ENCODE measurements at regions not wholly inside any gene's neighbourhood (a gene's known extent, or its start where the extent isn't known, plus 50 kb on each side); places are given as distances from the start of the nearest gene placed in this dataset.
"Not testable (repeated sequence)": the region's sequence is repeated elsewhere in the genome, so short reads cannot be mapped to it uniquely, and the experiment has no call there.

DNA sequence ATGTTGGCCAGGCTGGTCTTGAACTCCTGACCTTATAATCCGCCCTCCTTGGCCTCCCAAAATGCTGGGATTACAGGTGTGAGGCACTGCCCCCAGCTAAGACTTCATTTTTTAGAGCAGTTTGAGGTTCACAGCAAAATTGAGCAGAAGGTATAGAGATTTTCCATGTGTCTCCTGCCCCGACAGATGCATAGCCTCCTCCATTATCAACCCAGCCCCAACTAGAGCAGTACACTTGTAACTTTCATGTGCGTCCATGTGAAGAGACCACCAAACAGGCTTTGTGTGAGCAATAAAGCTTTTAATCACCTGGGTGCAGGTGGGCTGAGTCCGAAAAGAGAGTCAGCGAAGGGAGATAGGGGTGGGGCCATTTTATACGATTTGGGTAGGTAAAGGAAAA is 179.1 kb downstream of the CD83 start:
- DNase-seq, result not testable (repeated sequence)

DNA sequence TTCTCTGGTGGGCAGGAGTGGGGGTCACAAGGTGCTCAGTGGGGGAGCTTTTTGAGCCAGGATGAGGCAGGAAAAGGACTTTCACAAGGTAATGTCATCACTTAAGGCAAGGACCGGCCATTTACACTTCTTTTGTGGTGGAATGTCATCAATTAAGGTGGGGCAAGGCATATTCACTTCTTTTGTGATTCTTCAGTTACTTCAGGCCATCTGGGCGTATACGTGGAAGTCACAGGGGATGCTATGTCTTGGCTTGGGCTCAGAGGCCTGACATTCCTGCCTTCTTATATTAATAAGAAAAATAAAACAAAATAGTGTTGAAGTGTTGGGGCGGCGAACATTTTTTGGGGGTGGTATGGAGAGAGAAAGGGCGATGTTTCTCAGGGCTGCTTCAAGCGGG is 179.5 kb downstream of the CD83 start:
- DNase-seq, result not testable (repeated sequence)

DNA sequence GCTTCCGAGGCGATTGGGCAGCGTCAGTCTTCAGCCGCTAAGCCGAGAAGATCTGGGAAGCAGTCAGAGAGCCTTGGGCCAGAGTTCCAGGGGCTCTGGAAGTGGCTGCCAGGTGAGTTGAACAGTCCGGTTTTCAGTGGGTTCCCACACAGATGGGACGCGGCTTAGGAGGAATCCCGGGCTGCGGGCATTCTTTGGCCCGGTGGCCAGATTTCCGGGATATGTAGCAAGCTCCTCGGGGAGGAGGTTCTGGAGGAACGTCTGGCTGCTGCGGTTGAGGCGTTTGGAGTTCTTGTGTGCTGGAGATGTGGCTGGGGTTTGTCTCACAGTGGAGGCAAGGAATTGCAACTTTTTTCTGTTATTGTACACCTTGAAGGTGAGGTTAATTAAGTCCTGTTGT is 182.6 kb downstream of the CD83 start:
- not testable (repeated sequence) for DNase-seq

DNA sequence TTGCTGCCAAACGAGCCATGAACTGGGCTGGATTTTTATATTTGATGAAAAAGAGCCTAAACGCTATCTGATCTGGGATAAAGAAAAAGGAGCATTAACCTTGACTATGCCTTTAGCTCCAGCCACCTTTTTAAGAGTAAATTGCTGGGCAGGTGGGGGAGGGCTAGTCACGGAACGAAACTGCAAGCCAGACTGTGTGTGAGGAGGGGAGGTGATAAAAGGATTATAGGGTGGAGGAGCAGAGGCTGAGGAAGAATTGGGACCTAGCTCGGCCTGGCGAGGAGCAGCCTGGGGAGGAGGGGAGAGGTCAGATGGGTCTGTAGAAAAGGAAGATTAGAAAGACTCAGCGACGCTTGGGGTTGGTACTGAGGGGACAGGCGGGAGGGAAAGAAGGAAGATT is 183.1 kb downstream of the CD83 start:
- DNase-seq, result not testable (repeated sequence)

DNA sequence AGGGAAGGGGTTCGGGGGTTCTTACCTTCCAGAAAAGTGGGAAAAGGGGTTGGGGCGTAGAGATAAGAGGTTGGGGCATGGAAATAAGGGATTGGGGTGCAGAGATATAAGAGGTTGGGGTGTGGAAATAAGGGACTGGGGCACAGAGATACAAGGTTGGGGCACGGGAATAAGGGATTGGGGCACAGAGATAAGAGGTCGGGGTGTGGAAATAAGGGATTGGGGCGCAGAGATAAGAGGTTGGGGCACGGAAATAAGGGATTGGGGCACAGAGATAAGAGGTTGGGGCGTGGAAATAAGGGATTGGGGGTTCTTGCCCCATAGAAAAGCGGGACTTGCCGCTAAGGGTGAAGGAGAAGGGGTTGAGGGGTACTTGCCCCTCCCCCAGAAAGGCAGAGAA is 183.9 kb downstream of the CD83 start:
- not testable (repeated sequence) for DNase-seq

DNA sequence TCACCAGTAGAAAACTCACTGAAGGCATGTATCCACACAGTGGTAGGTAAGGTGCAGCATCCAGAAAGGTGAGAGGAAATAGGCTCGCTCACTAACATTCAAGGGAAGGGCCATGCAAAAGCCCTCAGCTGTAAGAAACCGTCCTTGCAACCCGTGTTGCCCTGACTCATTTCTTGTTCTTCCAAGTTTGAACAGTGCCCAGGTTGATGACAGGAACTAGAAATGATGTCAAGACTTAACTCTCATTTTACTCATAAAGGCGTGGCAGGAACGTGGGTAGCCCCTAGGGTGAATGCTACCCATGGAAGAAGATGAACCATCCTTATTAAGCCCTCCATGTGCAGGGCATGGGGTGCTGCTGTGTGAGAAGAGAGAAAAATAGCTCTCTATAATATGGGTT is 187.6 kb downstream of the CD83 start:
- peak; percentile 30 for DNase-seq

DNA sequence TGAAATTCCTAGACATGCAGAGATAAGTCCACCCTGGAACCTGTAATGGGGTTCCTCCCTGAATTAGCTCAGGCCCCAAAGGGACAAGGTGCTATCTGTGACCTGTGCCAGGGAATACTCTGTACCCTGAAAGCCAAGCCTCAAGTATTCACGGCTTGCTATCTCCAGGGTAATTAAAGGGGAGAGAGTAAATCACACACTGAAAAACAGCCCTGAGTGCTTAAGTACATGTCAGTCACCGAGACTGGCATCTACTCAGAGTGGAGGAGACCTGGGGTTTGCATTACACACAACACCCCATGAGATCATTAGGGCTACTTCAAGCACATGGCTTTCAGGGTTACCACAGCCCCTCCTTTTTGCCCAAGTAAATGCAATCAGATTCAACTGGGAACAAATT is 188.1 kb downstream of the CD83 start:
- DNase-seq, result no peak

DNA sequence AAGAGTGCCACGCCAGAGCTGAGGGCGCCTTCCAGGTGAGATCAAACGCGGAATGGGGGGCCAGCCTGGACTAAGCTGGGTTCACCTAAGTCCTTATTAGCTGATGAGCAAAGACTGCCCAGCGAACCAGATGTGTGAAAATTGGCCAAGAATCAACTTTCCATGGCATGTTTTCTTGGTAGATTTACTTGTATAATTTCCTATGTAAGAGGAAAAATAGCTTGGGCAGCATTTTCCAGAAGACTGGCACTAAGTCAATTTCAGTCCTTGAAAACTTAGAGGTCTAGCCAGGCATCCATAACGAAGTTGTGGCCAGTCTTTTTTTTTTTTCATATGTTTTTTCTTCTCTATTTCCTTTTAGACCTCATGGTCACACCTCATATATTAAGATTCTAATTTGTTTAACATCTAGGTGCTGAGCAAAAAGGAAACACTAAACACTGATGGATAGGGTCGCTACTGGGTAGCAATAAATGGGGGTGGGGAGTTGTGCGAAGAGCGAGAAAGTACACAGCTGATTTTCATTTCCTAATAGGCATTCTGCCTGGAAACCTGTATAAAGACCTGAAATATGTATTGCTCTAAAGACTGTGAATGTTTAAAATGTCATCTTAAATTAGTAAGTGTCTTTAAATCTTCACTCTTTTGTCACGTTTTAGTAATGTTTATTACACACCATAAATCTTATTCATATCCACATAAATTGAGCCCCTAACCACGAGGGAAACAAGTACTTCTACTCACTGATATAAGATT is 188.8 kb downstream of the CD83 start:
- DNase-seq, result no peak

DNA sequence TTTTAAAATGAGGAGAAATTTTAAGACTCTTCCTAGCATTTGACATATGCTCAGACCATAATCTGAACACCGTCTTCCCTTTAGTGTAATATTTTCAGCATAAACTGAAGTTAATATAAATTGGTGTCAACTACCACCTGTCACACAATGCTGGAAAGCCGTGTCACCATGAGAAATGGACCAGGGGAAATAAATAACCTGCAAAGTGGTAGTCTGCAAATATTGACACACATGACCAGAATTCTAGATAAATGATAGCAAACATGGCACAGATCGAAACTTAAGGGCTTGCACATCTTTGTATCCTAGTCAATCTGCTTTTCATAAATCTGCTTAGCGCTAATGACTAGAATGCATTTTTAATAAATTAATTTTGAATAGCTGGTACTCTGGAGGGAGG is 191.9 kb downstream of the CD83 start:
- no peak for DNase-seq

DNA sequence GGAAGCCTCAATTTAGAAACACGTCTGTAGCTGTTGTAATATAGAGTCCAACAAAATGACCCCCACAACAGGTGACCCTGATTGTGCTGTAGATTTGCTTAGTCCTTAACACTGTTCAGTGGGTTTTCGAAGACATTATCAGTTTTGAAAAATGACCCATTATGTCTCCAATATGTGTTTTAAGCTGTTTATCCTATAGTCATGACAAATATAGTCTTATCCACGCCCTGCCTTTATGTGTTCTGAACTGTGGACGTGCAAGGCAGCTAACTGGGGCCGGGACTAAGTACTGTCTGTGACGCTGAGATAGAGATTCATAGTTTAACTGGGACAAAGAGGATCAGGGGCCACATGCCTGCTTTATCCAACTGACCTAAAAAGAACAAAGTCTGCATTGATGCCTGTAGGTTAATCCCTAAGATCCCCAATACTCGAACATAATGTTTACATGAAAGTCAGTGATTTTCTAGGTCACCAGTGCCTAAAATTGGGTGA is 192.4 kb downstream of the CD83 start:
- DNase-seq, result no peak

DNA sequence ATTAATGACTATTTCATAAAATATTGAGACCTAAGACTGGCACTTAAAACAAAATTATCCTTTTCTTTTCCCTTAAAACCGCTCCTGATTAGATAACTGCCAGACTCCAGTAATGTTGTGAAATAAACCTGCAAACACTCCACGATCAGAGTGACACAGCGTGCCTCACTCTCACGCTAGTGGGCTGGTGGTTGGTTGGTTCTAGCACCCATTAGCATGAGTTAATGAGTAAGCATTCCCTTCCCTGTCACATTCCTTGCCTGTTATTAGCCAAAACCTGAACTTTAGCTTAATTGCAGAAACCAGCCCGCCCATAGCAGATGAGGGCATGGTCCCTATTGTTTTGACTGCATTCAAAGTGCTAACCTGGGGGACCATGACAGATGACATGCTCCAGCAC is 193.4 kb downstream of the CD83 start:
- DNase-seq, result no peak

DNA sequence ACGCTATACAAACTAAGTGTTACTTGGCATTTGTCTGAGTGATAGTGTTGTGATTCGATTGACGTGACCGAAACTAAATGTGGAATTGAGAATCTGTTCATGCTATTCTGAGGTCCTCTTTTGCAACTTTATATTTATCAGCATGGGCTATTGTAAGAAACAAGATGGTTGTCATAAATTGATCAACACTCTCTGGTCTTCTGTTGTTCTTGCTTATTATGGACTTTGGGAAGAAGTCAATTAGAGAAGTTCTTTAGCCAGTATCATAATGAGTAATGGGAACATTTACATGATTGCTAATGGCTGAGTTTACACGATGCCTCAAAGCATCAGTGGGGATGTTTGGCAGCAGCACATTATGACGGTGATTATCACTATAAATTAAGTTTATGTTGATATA is 195.0 kb downstream of the CD83 start:
- no peak for DNase-seq

DNA sequence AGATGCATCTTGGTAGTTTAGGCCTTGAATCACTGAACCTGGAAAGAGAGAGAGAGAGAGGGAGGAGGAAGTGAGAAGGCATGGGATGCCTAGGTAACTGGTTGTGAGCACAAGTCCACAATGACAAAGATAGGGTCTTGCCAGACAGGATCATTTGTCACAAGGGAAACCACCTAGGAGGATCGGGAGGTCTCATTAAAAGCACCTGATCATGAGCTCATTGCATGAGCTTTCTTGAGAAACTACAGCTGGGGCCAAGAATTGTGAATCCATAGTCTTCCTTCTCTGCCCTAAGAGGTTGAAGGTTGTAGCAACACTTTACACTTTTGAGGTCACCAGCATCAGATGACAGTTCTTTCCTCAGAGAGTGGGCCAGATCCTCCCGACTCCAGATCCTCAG is 195.7 kb downstream of the CD83 start:
- no peak for DNase-seq

DNA sequence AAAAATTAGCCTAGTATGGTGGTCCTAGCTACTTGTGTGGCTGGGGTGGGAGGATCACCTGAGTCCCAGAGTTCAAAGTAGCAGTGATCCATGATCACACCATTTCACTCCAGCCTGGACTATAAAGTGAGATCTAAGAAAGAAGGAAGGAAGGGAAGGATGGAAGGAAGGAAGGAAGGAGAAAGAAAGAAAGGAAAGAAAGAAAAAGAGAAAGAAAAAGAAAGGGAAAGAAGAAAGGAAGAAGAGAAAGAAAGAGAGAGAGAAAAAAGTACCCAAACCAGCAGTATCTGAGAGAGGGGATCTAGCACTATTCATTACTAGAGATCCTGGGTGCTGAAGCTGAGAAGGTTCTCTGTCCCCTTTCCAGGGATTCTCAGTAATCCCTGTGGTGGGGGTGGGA is 197.8 kb downstream of the CD83 start:
- no peak for DNase-seq

DNA sequence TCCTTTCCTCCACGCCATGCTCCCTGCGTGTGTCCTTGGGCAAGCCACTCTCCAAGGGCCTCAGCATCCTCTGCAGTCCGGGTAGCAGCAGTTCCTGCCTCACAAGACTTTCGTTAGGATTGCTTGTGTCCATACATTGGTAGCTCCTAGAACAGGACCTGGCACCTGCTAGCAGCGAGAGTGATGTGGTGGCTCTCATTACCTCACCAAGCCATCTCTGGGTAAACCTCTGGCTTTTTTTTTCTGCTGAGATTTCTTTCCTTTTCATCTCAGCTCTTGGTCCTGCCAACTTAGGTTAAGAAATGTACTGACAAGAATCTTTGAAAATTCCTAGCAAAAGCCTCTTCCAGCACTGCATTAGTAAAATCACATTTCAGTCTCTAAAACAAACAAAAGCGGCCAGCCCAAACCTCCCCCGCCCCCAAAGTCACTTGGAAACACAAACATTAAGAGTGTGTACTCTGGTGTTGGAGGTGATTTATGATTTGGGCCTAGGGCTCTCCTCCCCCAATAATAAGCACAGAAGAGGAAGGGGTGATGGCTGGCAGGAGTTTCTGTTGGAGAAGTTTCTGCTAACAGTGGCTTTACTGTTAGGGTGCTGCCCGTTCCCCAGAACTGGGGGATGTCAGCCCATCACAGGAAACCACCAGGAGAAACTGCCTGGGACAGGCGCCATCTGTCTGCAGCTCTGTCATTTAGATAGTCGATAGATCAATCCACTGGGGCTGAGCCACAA is 199.2 kb downstream of the CD83 start:
- DNase-seq, result peak; percentile 43

DNA sequence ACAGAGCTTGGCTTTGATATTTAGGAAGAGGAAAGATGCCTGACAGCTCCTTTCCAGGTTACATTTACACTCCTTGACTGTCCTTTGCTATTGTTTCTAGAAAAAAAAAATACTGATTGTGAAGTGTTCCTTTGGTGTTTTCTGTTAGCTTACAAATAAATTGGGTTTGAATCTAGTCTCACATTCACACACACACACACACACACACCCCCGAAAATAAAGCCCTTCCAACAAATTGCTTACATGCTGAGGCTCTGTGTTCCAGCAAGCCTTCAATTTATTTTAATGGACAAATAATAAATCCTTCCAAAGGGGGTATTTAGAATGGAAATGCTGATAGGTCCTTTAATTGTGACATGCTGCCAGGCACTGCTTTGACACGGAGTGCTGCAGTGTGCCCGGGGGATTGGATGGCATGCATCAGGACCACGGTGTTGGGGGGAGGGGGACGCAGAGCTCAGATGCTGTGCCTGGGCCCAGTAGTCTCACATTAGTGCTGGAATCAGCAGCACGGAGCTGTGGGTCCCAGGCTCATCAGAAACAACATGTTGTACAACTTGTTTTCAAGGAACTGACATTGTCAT is 199.9 kb downstream of the CD83 start:
- DNase-seq, result no peak

DNA sequence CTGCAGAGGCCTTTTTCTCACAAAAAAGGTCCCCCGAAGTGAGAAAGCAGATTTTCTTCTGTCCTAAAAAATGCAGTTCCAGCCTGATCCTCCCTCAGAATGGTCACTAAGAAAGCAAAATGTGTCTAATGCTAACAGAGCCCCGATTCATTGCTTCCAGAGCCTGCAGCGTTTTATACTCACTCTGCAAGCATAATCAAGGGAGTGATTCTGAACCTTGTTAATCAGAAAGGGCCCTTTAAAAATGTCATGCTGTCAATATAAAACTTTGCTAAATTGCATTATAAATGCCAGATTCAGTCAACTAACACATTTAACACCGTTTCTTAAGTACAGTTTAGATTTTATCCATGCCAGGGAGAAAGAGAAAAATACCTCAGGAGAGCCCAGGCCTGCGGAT is 202.8 kb downstream of the CD83 start:
- DNase-seq, result no peak

DNA sequence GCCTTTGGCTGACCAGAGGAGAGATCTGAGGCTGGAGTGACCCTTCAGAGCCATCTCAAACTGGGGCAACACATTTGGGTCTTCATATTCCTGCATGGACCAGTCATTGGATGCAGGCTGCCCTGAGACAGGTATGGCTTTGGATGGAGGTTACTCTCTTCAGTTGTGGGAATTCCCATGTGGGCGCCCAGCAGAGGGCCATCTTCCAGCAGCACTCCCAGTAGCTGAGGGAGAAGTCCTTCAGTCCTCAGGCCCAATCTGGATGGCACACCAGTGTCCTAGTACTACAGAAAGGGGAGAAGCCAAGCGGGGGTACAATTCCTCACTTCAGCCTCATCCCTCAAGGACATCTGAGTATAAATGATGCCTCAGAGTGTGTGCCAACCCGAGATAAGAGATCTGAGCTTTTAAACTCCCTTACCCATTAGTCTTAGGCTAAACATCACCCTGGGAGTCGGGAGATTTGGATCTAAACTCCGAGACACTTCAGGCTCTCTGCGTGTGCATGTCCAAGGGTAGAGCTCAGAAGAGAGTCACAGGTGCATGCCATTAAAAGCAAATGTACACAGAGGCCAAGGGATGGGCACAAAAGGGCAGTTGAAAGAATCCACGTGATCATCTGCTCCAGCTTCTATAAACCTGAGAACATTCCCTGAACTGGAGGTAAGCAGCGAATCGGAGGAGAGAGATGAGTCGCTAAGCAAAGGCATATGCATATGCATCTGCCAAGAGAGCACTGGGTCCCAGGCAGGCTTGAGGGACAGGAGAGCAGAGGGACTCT is 204.6 kb downstream of the CD83 start:
- no peak for DNase-seq

DNA sequence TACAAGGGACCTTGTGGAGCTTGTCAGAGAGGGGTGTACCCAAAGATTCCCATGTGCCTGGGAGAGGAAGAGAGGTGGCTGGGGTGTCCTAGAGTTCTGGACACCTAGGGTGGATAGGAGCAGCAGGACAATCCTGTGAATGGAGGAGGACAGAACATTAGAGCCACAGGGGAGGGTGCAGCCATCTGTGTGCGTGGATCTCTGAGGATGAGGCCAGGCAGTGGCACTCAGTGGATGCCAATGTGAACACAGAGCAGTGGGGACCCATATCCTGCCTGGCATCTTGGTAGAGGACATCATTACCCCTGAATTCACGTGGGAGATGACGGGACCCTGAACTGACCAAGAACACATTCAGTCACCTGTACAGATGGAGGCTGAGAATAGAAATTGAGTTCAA is 205.3 kb downstream of the CD83 start:
- no peak for DNase-seq

DNA sequence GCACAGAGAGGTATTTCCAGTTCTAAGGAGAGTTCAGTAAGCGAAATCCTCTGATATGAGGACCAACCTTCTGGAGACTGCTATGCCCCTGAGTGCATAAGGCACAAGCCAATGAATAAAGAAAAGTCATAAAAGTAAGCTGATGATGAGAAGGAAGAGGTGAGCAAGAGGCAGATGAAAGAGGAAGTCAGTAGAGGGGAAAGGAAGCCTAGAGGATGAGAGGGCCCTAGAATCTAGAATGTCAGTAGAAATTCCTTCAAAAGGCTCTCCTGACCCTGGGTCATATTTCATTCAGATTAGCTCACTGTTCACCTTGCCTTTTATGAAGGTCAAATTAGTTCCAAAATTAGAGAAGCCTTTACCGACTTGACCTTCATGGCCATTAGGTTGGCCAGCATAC is 209.2 kb downstream of the CD83 start:
- DNase-seq, result no peak

DNA sequence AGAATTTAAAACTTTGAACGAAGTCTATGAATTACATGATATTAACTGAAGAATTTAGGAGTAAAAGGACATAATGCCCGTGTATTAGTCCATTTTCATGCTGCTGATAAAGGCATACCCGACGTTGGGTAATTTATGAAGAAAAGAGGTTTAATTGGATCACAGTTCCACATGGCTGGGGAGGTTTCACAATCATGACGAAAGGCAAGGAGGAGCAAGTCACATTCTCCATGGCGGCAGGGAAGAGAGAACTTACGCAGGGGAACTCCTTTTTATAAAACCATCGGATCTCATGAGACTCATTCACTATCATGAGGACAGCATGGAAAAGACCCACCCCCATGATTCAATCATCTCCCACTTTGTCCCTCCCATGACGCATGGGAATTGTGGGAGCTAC is 210.6 kb downstream of the CD83 start:
- no peak for DNase-seq

DNA sequence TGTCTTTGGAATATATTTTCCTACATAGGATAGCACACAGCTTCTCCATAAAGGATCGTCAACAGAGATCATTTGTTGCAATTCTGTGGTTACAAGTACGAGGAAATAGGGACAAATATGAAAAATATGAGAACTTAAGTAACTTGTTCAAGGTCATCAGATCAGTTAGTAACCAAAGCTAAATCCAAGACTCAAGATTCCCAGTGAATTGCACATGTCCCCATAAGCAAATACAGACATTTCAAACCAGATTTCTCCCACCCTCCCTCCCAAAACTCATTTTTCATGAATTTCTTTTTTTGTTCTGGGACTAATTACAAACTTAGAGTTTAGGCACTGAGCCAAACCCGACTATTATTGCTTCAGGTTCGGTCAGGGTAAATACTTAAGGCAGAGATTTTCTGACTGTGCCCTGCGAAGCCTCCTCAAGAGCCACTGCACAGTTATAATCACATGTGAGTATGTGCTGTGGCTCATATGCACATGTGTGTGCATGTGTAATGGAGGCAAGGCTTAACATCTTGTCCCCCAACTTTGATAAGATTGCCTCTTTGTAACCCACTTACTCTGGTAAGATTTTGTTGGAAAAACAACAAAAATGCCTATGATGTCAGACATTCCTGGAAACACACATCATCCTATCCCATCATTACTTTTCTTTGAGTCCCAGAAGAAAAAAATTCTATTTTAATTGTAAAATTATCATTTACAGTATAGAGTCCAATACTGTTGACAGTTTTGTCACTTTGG is 216.2 kb downstream of the CD83 start:
- DNase-seq, result no peak

DNA sequence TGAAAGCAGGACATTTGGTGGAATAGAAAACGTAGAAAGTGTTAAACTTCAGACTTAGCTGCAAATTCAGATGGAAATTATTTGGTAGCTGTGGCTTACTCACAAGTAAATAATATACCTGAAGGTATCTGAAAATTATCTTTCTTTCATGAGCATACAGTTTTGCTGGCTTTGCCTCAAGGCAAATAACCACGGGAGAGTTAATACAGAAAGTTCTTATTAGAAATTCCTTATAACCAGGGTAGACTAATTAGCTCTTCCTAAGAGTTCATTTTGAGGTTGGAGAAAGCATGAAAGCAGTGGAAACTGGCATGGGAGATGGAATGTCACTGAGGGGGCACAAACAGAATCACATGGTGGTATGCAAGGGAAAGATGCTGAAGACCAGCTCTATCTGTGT is 217.5 kb downstream of the CD83 start:
- no peak for DNase-seq
